H1 (cell line): ENCODE measurements at regions not wholly inside any gene's neighbourhood (a gene's known extent, or its start where the extent isn't known, plus 50 kb on each side); places are given as distances from the start of the nearest gene placed in this dataset.

ENCODE experiments used
- ASH2L ChIP-seq: fragments of 200-600, 300-600 bp; sonication (generic); IDR thresholded peaks from one replicate; pipeline ENCODE4 v1.7.1; 2017; ENCODE audit warnings: low read length
- BRCA1 ChIP-seq: IDR thresholded peaks from 2 replicates; pipeline ENCODE4 v1.6.1; 2012; ENCODE audit warnings: low read depth, low read length, improper control_type of control experiment
- EP300 ChIP-seq, 2 experiments: IDR thresholded peaks; 1 replicate in 1 of 2; 2 replicates in 1 of 2; pipeline ENCODE4 v1.6.1; 2011 to 2012; ENCODE audit warnings: low read depth in 2 of 2, low read length in 2 of 2, mild to moderate bottlenecking in 2 of 2, borderline replicate concordance in 1 of 2, inconsistent platforms in 1 of 2, moderate library complexity in 1 of 2
- JUND ChIP-seq: IDR thresholded peaks from 2 replicates; pipeline ENCODE4 v1.6.1; 2011; ENCODE audit warnings: mild to moderate bottlenecking, improper control_type of control experiment, low read length
- POLR2A ChIP-seq, 2 experiments: IDR thresholded peaks; 1 replicate in 1 of 2; 2 replicates in 1 of 2; pipeline ENCODE4 v1.6.1; 2011; ENCODE audit warnings: low read depth in 2 of 2, low read length in 2 of 2, mild to moderate bottlenecking in 2 of 2; ENCODE audit errors: control extremely low read depth in 1 of 2
- POLR2AphosphoS5 ChIP-seq: IDR thresholded peaks from 2 replicates; pipeline ENCODE4 v1.6.1; 2011; ENCODE audit warnings: low read depth, low read length
- RFX5 ChIP-seq: IDR thresholded peaks from 2 replicates; pipeline ENCODE4 v1.6.1; 2011; ENCODE audit warnings: low read depth, low read length, improper control_type of control experiment, borderline replicate concordance
- TAF1 ChIP-seq: IDR thresholded peaks from 2 replicates; pipeline ENCODE4 v1.6.1; 2011; ENCODE audit warnings: mild to moderate bottlenecking, low read depth, low read length
- TCF12 ChIP-seq: IDR thresholded peaks from 2 replicates; pipeline ENCODE4 v1.6.1; 2011; ENCODE audit warnings: low read depth, mild to moderate bottlenecking, low read length
- TF ChIP-seq, protein P1 (sequence below): IDR thresholded peaks from 2 replicates; pipeline ENCODE4 v1.6.1; 2011; ENCODE audit warnings: low read length, improper control_type of control experiment
- TF ChIP-seq, protein P2 (sequence below), 3 experiments: IDR thresholded peaks; 1 replicate in 2 of 3; 2 replicates in 1 of 3; pipeline versions ENCODE4 v1.5.1 to v1.6.1; 2011; ENCODE audit warnings: low read length in 3 of 3, mild to moderate bottlenecking in 3 of 3, inconsistent platforms in 2 of 3, low read depth in 1 of 3, moderate library complexity in 1 of 3; ENCODE audit not compliant: insufficient read depth in 1 of 3; ENCODE audit errors: control extremely low read depth in 1 of 3

DNA sequence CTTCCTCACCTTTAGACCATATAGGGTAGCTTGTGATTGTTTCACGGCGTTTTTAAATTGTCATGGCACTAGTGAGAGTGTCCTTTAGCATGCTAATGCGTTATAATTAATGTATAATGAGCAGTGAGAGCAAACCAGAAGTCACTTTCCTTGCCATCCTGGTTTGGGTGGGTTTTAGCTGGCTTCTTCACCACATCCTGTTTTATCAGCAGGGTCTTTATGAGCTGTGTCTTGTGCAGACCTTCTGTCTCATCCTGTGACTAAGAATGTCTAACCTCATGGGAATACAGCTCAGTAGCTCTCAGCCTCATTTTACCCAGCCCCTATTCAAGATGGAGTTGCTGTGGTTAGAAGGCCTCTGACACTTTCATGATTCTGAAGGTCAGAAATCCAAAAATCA lies 370.9 kb upstream of the RBFOX1 start:
- TF ChIP-seq POLR2A (IDR thresholded peaks at IDR 0.05; ENCODE audit: control extremely low read depth in 1 of 2, low read depth in 2 of 2, low read length in 2 of 2) (no peak), ASH2L (no peak), TCF12 (no peak), POLR2AphosphoS5 (no peak), BRCA1 (no peak), EP300 (IDR thresholded peaks at IDR 0.05; ENCODE audit: borderline replicate concordance in 1 of 2, low read depth in 2 of 2, low read length in 2 of 2) (no peak), TAF1 (no peak), RFX5 (no peak), JUND (no peak)
- TF ChIP-seq, protein P1, sequence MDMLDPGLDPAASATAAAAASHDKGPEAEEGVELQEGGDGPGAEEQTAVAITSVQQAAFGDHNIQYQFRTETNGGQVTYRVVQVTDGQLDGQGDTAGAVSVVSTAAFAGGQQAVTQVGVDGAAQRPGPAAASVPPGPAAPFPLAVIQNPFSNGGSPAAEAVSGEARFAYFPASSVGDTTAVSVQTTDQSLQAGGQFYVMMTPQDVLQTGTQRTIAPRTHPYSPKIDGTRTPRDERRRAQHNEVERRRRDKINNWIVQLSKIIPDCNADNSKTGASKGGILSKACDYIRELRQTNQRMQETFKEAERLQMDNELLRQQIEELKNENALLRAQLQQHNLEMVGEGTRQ = no peak
- TF ChIP-seq, protein P2, sequence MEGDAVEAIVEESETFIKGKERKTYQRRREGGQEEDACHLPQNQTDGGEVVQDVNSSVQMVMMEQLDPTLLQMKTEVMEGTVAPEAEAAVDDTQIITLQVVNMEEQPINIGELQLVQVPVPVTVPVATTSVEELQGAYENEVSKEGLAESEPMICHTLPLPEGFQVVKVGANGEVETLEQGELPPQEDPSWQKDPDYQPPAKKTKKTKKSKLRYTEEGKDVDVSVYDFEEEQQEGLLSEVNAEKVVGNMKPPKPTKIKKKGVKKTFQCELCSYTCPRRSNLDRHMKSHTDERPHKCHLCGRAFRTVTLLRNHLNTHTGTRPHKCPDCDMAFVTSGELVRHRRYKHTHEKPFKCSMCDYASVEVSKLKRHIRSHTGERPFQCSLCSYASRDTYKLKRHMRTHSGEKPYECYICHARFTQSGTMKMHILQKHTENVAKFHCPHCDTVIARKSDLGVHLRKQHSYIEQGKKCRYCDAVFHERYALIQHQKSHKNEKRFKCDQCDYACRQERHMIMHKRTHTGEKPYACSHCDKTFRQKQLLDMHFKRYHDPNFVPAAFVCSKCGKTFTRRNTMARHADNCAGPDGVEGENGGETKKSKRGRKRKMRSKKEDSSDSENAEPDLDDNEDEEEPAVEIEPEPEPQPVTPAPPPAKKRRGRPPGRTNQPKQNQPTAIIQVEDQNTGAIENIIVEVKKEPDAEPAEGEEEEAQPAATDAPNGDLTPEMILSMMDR (IDR thresholded peaks at IDR 0.05; ENCODE audit: control extremely low read depth in 1 of 3, insufficient read depth in 1 of 3, low read depth in 1 of 3, low read length in 3 of 3) = no peak
